RWPE2 (cell line): ENCODE measurements at regions not wholly inside any gene's neighbourhood (a gene's known extent, or its start where the extent isn't known, plus 50 kb on each side); places are given as distances from the start of the nearest gene placed in this dataset.

Experiments
- ATAC-seq: fragments of 200-7000 bp; cut with Tn5 transposase; 3 replicates; pipeline ENCODE4 v1.9.1; 2021; ENCODE audit warnings: low read depth
- DNase-seq: peaks from one replicate; pipeline ENCODE4 v3.0.0-alpha.2; 2020; ENCODE audit warnings: low spot score
- H3K27ac ChIP-seq: fragments of 450-650 bp; 2 replicates; pipeline ENCODE4 v1.5.1; 2017; ENCODE audit warnings: mild to moderate bottlenecking; ENCODE audit not compliant: poor library complexity, severe bottlenecking
- H3K27me3 ChIP-seq: fragments of 250-450 bp; sonication (Bioruptor Pico); 2 replicates; pipeline ENCODE4 v1.5.1; 2021; ENCODE audit warnings: mild to moderate bottlenecking, moderate library complexity; ENCODE audit not compliant: insufficient read depth, poor library complexity, severe bottlenecking
- H3K36me3 ChIP-seq: fragments of 250-450 bp; sonication (Bioruptor Pico); 2 replicates; pipeline ENCODE4 v1.5.1; 2020; ENCODE audit warnings: low read depth, mild to moderate bottlenecking, moderate library complexity
- H3K4me1 ChIP-seq: fragments of 250-450 bp; sonication (Bioruptor Pico); 2 replicates; pipeline ENCODE4 v1.5.1; 2021; ENCODE audit warnings: mild to moderate bottlenecking, moderate library complexity; ENCODE audit not compliant: insufficient read depth, poor library complexity, severe bottlenecking
- H3K4me3 ChIP-seq: fragments of 250-450 bp; sonication (Bioruptor Pico); 2 replicates; pipeline ENCODE4 v1.5.1; 2021; ENCODE audit warnings: mild to moderate bottlenecking, moderate library complexity; ENCODE audit not compliant: severe bottlenecking
- H3K9me3 ChIP-seq: fragments of 250-450 bp; sonication (Bioruptor Pico); 2 replicates; pipeline ENCODE4 v1.5.1; 2021; ENCODE audit warnings: mild to moderate bottlenecking, moderate library complexity; ENCODE audit not compliant: severe bottlenecking
- CTCF ChIP-seq: fragments of 450-650 bp; IDR thresholded peaks from one replicate; pipeline ENCODE4 v1.5.1; 2017; ENCODE audit warnings: mild to moderate bottlenecking, moderate library complexity; ENCODE audit not compliant: poor library complexity, severe bottlenecking

DNA sequence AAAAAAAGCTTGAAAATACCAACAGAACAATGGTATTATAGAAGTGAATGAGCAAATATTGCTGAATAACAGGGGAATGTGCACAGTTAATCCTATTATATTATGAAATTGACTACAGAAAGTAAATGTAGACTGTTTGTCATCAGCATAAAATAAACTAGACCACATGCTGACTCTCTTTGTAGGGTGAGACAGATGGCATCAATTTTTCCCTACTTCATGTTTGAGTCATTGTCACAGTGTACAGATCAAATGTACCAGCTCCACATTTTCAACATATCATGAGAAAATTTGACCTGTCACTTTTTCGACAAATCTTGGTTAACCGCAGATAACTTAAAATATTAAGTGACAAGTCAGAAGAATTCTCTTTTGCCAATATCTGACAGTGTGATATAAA is 421.0 kb downstream of the RPL10L start:
- H3K27me3 ChIP-seq: no peaks in the 10 kb centered on the region
- H3K36me3 ChIP-seq: no peaks in the 10 kb centered on the region
- DNase-seq (no peak), ATAC-seq (no peak)
- H3K4me3 ChIP-seq: no peak overlapping the region
- TF ChIP-seq CTCF: no peak
- no peaks in the 10 kb centered on the region for H3K9me3 ChIP-seq
- H3K4me1 ChIP-seq: no peaks in the 10 kb centered on the region
- no peak overlapping the region for H3K27ac ChIP-seq

GRCh38 chr14:46215801-46216200 is 435.8 kb downstream of the RPL10L start:
- no peaks in the 10 kb centered on the region for H3K36me3 ChIP-seq
- H3K9me3 ChIP-seq: no peaks in the 10 kb centered on the region
- peaks cover 5% of the 10 kb centered on the region for H3K27me3 ChIP-seq
- no peak overlapping the region for H3K4me3 ChIP-seq
- ATAC-seq (no peak), DNase-seq (no peak)
- H3K27ac ChIP-seq: no peak overlapping the region
- no peak for TF ChIP-seq CTCF
- H3K4me1 ChIP-seq: no peaks in the 10 kb centered on the region

GRCh38 chr14:46198676-46199075 is 452.9 kb downstream of the RPL10L start:
- no peak for TF ChIP-seq CTCF
- DNase-seq (no peak), ATAC-seq (no peak)
- Histone ChIP-seq H3K36me3 (no peaks in the 10 kb centered on the region), H3K4me3 (no peak overlapping the region), H3K27ac (no peak overlapping the region), H3K9me3 (no peaks in the 10 kb centered on the region), H3K27me3 (peaks cover 12% of the 10 kb centered on the region), H3K4me1 (no peaks in the 10 kb centered on the region)

DNA sequence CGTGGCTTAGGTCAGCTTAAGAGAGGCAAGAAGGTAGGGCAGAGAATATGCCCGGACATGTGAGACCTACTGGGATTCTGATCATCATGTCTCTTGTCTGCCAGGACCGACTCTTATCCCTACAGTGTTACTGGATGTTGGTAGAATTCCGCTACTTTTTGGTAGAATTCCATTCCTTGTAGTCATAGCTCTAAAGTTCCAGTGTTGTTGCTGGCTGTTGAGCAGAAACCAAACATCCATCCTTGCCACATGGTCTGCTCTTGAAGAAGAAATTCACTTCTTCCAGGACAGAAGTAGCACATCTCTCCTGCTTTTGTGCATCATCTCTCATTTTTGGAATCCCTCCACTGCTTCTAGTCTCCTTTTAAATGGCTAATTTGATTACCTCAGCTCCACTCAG is 453.7 kb downstream of the RPL10L start:
- DNase-seq: no peak
- Histone ChIP-seq H3K27ac (no peak overlapping the region), H3K4me3 (no peak overlapping the region), H3K36me3 (no peaks in the 10 kb centered on the region), H3K4me1 (no peaks in the 10 kb centered on the region), H3K27me3 (peaks cover 15% of the 10 kb centered on the region), H3K9me3 (no peaks in the 10 kb centered on the region)
- no peak for ATAC-seq
- TF ChIP-seq CTCF: no peak
